HFF-Myc (cell line): ENCODE measurements at regions not wholly inside any gene's neighbourhood (a gene's known extent, or its start where the extent isn't known, plus 50 kb on each side); places are given as distances from the start of the nearest gene placed in this dataset.

Experiments used
- DNase-seq: peaks from one replicate; pipeline ENCODE4 v3.0.0-alpha.2; 2011; ENCODE audit warnings: low read depth; ENCODE audit errors: extremely low read depth
- H3K4me3 ChIP-seq: replicated peaks from 2 replicates; pipeline ENCODE4 v1.5.1; 2011; ENCODE audit warnings: low read depth, mild to moderate bottlenecking, control low read depth, low read length
- CTCF ChIP-seq: IDR thresholded peaks from 2 replicates; pipeline ENCODE4 v1.5.1; 2012; ENCODE audit warnings: mild to moderate bottlenecking, low read depth, low read length, control low read depth; ENCODE audit errors: missing control alignments

DNA sequence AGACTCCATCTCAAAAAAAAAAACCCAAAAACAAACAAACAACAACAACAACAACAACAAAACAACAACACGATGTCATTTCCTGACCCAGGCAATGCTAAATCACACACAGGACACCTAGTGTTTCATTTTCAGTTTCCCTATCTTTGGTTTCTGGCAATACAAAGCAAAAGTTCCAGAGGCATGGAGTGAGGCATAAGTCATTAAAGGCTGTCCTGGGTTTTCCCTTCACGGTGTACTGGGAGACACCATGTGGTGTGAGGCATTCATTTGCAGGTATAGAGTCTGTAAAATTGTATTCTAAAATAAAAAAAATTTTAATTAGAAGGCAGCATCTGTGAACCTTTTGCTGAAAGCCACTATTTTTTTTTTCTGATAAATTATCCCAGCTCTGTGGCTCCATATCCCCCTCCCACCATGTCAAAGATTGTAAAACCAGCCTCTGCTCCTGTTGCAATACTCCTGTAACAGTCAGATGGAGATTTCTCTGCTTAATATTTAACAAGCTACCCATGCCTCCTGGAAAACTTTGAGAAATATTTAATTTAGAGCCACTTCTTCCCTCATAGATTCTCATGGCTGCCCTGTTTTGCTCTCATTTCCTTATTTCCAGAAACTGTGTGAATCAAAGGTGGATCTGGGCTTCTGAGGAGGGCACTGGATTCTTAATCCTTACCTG is 324.6 kb downstream of the MCTP2 start:
- no peak for TF ChIP-seq CTCF
- no peak for DNase-seq
- no peak overlapping the region for H3K4me3 ChIP-seq

- DNase-seq, result no peak
- TF ChIP-seq CTCF, result no peak
- no peak overlapping the region for H3K4me3 ChIP-seq
Measured at GRCh38 chr15:94561036-94561689, 329.8 kb downstream of the MCTP2 start.

GRCh38 chr15:94563456-94563855 is 332.1 kb downstream of the MCTP2 start:
- H3K4me3 ChIP-seq, result no peak overlapping the region
- DNase-seq, result no peak
- no peak for TF ChIP-seq CTCF

- peak; percentile 38 for TF ChIP-seq CTCF
- DNase-seq, result no peak
- no peak overlapping the region for H3K4me3 ChIP-seq
Measured at GRCh38 chr15:94576889-94577533, 345.6 kb downstream of the MCTP2 start.

DNA sequence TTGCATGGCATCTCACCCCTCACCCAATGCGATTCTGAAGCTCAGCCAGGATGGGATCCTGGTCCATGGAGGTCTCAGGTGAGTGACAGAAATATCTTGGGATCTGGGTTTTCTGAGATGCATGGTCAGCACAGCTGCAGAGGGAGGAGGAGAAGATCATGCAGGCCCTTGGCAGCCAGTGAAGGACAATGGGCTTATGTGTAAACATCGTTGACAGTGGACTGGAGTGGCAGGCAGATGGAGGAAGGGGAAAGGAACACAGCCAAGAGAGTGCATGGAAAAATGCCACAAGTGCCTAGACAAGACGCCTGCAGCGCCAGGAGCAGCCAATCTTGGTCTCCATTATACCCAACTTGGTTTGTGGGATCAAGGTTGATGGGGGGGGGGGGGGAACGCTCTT is 347.9 kb downstream of the MCTP2 start:
- no peak overlapping the region for H3K4me3 ChIP-seq
- DNase-seq, result no peak
- TF ChIP-seq CTCF, result no peak

GRCh38 chr15:94580211-94580885 is 349.0 kb downstream of the MCTP2 start:
- H3K4me3 ChIP-seq, result no peak overlapping the region
- no peak for TF ChIP-seq CTCF
- no peak for DNase-seq
